Right atrium auricular region (tissue), 2 donors: ENCODE measurements at regions not wholly inside any gene's neighbourhood (a gene's known extent, or its start where the extent isn't known, plus 50 kb on each side); places are given as distances from the start of the nearest gene placed in this dataset.

Experiments
- DNase-seq: peaks from one replicate; pipeline ENCODE4 v3.0.0-alpha.2; 2019; ENCODE audit warnings: low spot score
- H3K27ac ChIP-seq, 2 donors: fragments of 200-600 bp; sonication (generic); 1 replicate in 1 of 2; 2 replicates in 1 of 2; pipeline ENCODE4 v1.5.1; 2016 to 2019
- H3K27me3 ChIP-seq, 2 donors: fragments of 200-600 bp; sonication (generic); one replicate each; pipeline versions ENCODE4 v1.5.1 to v1.6.0; 2017 to 2019
- H3K36me3 ChIP-seq: fragments of 200-600 bp; sonication (generic); one replicate; pipeline ENCODE4 v1.5.1; 2016
- H3K4me1 ChIP-seq, 2 donors: fragments of 200-600 bp; sonication (generic); one replicate each; pipeline versions ENCODE4 v1.5.1 to v1.6.0; 2017 to 2019
- H3K4me3 ChIP-seq, 2 donors: fragments of 200-600 bp; sonication (generic); 1 replicate in 1 of 2; 2 replicates in 1 of 2; pipeline ENCODE4 v1.5.1; 2017 to 2019; ENCODE audit warnings: mild to moderate bottlenecking in 1 of 2, moderate library complexity in 1 of 2
- H3K9me3 ChIP-seq, 2 donors: fragments of 200-600 bp; sonication (generic); one replicate each; pipeline ENCODE4 v1.5.1; 2019
- CTCF ChIP-seq, 2 donors: fragments of 200-600 bp; sonication (generic); IDR thresholded peaks; one replicate each; pipeline ENCODE4 v1.5.1; 2019; ENCODE audit warnings: antibody characterized with exemption in 2 of 2

DNA sequence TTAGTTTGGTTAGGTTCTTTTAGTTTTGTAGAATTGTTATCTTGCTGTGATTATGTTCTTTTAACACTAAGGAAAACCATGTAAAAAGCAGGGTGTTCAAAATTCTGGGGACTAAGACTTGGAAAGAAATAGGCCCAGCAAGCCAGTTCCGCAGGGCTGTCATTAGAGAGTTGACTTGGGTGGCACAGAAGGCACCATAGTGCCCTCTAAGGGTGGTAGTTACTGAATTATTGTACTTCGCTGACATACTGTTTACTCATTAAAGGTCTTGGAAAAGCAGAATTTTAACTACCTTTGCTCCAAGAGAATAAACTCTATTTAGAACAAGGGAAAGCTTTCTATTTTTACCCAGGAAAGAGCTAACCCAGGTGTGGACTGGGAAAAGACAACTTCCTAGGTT lies 86.5 kb downstream of the OTUD1 start:
- no peaks in the 10 kb centered on the region for H3K36me3 ChIP-seq
- no peaks in the 10 kb centered on the region for H3K9me3 ChIP-seq
- no peaks in the 10 kb centered on the region for H3K4me1 ChIP-seq
- H3K4me3 ChIP-seq = no peak overlapping the region
- H3K27me3 ChIP-seq = no peaks in the 10 kb centered on the region
- peak; percentile 37 to 66 for TF ChIP-seq CTCF (IDR thresholded peaks at IDR 0.05)
- no peak for DNase-seq
- H3K27ac ChIP-seq = no peak overlapping the region

- H3K4me1 ChIP-seq = no peaks in the 10 kb centered on the region
- H3K27ac ChIP-seq = no peak overlapping the region
- no peak overlapping the region for H3K4me3 ChIP-seq
- H3K9me3 ChIP-seq = no peaks in the 10 kb centered on the region
- no peak for DNase-seq
- no peaks in the 10 kb centered on the region for H3K36me3 ChIP-seq
- no peak for TF ChIP-seq CTCF (IDR thresholded peaks at IDR 0.05)
- H3K27me3 ChIP-seq = no peaks in the 10 kb centered on the region
Observed at GRCh38 chr10:23528419-23528818, 89.5 kb downstream of the OTUD1 start.

DNA sequence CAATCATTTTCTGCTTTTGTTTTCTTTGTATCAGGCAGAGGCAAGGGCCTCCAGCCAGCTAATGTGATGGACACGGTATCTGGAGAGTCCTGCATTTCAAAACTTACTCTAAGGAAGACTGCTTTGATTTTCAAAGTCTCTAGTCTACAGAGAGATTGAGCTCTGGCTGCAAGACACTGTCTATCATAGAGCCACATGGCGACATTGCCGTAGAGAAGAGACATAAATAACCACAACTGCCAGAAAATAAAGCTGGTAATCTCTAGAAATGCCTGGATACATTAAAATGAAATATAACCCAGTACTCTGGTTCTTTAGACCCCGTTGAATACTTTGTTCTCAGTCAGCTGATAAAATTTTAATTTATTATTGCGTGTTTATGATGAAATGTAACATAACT lies 90.8 kb downstream of the OTUD1 start:
- TF ChIP-seq CTCF (IDR thresholded peaks at IDR 0.05) = no peak
- no peaks in the 10 kb centered on the region for H3K9me3 ChIP-seq
- H3K4me3 ChIP-seq = no peak overlapping the region
- H3K4me1 ChIP-seq = no peaks in the 10 kb centered on the region
- no peak for DNase-seq
- no peaks in the 10 kb centered on the region for H3K36me3 ChIP-seq
- H3K27me3 ChIP-seq = no peaks in the 10 kb centered on the region
- no peak overlapping the region for H3K27ac ChIP-seq

- no peak overlapping the region for H3K27ac ChIP-seq
Observed at GRCh38 chr10:23530079-23530478, 91.2 kb downstream of the OTUD1 start.

DNA sequence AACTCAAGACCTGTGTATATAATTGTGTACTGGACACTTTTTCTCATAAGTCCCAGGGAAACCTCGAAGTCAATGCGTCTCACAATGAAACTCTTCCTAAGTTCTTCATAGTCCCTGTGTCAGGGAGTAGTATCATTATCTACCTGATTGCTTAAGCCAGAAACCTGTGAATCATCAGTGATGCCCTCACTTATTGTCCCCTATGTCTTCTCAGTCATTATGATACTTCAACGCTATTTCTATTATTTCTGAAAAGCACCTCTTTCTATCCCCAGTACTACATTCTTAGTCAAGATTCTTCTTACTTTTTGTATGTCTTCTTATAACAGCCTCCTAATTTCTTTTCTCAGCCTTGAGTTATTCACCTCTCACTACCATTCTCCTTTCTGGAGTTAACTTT lies 94.3 kb downstream of the OTUD1 start:
- H3K9me3 ChIP-seq = no peaks in the 10 kb centered on the region

More at GRCh38 chr10:23530079-23530478, 91.2 kb downstream of the OTUD1 start:
- Histone ChIP-seq H3K27me3 (no peaks in the 10 kb centered on the region), H3K4me1 (no peaks in the 10 kb centered on the region), H3K36me3 (no peaks in the 10 kb centered on the region), H3K9me3 (no peaks in the 10 kb centered on the region), H3K4me3 (no peak overlapping the region)
- DNase-seq = no peak
- peak in 1 of 2 donors; percentile 53 for TF ChIP-seq CTCF (IDR thresholded peaks at IDR 0.05)

More for the DNA sequence above, 94.3 kb downstream of the OTUD1 start:
- DNase-seq = no peak
- no peak for TF ChIP-seq CTCF (IDR thresholded peaks at IDR 0.05)
- Histone ChIP-seq H3K4me1 (no peaks in the 10 kb centered on the region), H3K27ac (no peak overlapping the region), H3K27me3 (no peaks in the 10 kb centered on the region), H3K4me3 (no peak overlapping the region), H3K36me3 (no peaks in the 10 kb centered on the region)
